ENCODE measurements at regions not wholly inside any gene's neighbourhood (a gene's known extent, or its start where the extent isn't known, plus 50 kb on each side); places are given as distances from the start of the nearest gene placed in this dataset.

DNA sequence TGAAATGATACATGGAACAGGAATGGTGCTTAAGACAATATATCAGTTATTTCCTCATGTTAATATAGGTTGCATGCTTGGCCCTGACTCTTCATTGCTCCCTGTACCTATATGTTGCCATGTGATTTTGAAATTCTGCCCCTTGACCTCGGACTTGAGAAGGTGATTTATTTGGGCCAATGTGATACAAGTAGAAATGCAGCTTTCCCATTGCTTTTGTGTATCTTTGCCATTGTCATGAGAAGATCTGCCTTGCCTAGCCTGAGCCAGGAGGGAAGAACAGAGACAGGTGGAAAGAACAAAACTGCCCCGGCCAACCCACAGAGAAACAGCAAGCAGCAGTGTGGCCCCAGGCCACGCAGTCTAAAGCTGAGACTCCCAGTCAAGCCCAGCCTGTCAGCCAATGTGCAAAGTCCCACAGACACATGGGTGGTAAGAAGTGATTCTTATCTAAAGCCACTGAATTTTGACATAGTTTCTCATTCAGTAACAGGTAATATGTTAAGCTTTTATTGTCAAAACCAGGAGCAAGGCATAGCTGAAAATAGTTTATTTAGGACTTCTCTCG lies 245.7 kb upstream of the RND3 start:
- DNase-seq (ENCODE audit: extremely low read depth, low read depth) = no peak

DNA sequence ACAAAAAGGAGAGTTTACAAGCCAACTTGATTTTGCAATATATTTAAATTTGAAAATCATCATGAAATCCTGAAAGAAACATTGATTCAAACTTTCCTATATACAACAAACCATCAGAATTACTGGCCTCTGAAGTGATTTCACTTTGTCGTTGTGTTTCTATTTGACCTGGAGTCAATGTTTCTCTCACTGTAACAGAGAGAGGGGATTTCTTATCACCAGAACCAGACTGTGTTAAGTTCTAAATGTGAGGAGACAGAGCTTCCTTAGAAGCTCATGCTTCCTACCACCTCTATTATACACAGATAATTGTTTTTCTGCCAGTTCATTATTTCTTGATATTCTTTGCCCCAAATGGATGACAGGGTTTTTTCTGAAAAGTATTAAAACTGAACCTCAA lies 245.0 kb upstream of the RND3 start:
- DNase-seq (ENCODE audit: extremely low read depth, low read depth) = no peak

DNA sequence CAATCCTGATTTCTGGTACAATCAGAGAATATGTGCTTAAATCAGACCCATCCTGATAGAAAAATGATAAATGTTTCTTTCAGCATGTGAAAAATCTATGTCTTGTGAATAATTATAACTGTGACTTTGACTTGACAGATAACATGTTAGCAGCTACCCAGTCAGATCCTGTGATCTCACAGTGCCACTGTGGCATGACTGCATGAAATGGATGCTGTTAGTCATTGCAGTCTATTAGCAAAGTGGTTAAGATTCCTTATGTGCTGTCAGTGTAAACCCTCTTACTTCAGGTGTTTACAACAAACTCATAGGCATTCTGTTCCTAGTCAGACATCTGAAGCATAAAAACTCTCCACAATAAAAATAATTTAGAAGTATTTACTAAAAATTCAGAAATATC lies 244.6 kb upstream of the RND3 start:
- no peak for DNase-seq (ENCODE audit: extremely low read depth, low read depth)

DNA sequence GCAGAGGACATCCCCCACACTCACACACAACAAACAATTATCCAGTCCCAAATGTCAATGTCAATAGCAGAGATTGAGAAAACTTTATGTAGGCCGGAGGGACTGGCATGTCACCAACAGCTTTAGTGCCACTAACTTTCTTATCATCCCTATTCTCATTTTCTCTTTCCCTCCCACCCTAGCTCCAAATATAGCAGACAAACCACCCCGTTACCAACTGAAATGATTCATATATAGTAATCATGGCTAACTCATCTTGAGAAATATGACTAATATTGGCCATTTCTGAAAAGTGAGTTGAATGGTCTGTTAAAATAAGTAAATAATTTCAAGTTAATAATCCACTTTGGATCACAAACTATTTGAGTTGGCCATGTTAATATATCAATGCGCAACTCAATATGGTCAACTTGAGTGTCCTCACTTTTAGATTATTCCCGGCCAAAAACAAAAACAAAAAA lies 242.1 kb upstream of the RND3 start:
- DNase-seq (ENCODE audit: extremely low read depth, low read depth) = no peak

DNA sequence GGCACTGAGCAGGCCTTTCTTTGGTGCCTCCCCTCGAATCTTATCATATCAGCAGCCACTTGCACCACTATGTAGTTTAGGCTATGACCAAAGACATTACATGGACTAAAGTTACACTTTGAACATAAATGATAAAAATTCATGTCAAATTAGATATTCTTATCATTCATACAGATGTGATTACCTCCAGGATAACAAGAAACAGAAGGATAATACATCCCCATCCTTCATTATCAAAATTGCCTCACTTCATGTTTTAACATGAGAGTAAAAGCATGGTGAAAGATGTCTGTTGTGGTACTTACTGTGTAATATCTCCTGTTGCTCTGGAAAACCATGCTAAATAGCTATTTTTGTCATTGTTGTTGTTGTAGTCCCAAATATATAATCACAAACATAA lies 230.8 kb upstream of the RND3 start:
- no peak for DNase-seq (ENCODE audit: extremely low read depth, low read depth)

DNA sequence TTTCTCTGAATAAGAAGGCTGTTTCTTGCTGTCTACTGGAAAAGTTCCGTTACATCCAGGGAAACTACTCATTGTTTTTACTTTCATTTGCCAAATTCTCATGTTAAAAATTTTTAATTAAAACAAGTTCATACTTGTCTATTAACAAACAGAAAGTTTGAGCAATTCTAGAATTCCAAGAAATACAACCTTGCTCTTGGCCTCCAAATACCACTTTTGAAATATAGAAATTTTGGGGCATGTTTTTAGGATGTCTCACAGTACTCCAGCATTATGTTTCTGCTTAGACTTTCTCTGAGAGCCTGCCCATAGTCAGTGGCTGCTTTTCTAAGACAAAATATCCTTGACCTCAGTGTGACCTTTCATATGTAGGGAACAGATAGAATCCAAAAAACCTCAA lies 228.7 kb upstream of the RND3 start:
- no peak for DNase-seq (ENCODE audit: extremely low read depth, low read depth)

DNA sequence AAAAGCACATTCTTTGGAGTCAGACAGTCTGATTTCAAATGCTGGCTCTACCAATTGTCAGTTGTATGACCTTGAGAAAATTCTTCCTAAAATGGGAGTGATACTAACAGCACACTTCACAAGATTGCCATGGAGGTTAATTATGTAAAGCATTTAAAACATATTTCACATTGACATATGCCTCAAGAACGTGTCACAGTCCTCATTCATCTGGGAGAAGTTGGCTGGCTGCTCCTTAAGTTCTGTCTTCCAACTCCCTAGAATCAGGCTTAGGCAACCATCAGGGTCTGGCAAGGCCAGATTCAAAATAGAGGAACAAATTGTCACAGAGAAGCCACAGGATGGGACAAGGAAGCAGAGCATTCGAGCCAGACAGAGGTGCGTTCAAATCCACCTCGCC lies 228.0 kb upstream of the RND3 start:
- no peak for DNase-seq (ENCODE audit: extremely low read depth, low read depth)

DNA sequence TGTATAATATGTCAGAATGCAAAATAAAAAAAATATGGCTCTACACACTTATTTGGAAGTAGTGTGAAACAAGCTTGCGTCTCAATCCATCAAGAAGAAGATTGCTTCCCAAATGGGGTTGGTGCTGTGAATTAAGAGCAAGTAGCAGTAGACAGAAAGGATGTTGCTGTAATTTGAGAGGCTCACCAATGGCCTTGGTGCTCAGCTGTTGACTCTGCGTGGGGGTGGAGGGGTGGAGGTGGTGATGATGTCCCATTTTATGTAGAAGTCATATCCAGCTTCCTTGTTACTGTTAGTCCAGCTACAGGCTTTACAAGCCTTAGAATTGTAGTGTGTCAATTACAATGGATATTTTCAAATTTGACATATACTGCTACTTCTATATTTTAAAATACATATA lies 223.4 kb upstream of the RND3 start:
- DNase-seq (ENCODE audit: extremely low read depth, low read depth) = no peak

DNA sequence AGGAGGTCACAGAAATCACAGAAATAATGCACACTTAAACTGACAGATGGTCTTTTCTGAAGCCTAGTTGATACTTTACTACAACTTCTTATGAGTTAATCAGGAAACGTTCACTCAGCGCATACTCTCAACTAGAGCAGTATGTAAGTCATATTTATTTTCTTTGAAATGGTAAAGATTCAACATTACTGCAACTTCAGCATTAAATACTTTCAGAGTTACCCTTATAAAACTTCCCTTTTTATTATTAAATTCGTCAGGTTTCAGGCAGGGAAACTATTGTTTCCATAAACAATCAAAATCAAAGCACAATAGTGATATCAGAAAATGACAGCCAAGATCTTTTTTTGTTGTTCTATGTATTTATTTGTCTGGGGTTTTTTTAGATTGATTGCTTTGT lies 222.6 kb upstream of the RND3 start:
- no peak for DNase-seq (ENCODE audit: extremely low read depth, low read depth)

DNA sequence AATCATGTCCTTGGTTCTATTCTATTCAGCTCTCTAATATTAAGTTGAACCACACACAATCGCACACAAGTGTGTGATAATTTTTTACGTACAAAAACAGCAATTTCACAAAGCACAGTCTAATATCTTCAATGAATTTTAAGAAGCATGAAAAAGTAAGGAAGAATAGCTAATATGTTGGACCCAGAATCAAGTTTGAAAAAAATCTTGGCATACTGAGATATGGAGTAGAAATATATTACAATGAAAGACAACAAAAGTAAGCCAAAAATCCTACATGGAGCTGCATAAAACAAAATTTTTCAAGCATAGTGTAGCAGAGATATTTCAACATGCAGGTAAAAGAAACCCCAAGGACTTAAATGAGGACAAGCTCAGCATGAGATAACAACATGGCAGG lies 219.1 kb upstream of the RND3 start:
- no peak for DNase-seq (ENCODE audit: extremely low read depth, low read depth)

DNA sequence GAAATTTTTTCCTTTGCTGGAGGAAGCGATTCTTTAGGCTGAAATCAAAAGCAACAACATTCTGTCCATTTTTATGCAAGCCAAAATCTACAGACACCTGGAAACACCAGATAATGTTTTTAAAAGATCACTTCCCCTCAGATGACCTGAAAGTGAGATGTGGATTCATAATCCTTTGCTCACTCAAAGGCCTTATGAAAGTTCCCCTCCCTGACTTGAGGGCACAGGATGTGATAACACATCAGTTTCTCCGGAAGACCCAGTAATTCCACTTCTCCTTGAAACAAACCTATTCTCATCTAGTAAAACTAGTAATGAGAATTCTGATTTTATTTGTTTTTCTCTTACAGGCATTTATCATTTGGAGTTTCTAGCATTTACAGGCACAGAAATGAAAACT lies 218.3 kb upstream of the RND3 start:
- DNase-seq (ENCODE audit: extremely low read depth, low read depth) = no peak

DNA sequence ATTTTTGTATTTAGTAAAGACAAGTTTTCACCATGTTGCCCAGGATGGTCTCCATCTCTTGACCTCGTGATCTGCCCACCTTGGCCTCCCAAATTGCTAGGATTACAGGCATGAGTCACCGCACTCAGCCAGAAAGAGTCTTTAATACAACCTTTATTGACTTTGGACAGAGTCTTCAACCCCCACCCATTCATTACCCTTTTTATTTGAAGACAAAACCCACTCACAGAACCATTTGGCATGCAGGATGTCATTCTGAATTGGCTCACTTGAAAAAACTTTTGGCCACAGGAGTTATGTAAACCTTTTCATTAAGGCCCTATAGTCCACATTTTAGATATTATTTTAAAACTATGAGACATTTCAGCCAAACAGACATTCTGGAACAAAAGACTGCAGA lies 217.9 kb upstream of the RND3 start:
- DNase-seq (ENCODE audit: extremely low read depth, low read depth) = no peak

DNA sequence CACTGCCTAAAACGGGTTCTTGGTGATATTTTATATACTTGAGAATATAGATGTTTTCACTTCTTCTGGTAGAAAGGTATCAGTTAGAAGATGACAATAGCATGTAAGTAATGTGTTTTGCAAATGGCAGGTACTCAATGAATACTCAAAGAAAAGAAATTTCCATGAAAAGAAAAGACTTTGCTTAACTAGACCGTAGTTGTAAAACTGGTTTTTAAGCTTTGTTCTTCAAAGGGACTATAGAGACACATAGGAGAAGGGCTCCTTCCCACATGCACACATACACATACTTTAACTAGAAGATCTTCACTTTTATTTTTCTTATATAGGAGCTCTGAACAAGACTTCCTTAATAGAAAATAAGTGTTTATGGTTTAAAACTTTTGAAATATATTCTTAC lies 215.3 kb upstream of the RND3 start:
- no peak for DNase-seq (ENCODE audit: extremely low read depth, low read depth)

DNA sequence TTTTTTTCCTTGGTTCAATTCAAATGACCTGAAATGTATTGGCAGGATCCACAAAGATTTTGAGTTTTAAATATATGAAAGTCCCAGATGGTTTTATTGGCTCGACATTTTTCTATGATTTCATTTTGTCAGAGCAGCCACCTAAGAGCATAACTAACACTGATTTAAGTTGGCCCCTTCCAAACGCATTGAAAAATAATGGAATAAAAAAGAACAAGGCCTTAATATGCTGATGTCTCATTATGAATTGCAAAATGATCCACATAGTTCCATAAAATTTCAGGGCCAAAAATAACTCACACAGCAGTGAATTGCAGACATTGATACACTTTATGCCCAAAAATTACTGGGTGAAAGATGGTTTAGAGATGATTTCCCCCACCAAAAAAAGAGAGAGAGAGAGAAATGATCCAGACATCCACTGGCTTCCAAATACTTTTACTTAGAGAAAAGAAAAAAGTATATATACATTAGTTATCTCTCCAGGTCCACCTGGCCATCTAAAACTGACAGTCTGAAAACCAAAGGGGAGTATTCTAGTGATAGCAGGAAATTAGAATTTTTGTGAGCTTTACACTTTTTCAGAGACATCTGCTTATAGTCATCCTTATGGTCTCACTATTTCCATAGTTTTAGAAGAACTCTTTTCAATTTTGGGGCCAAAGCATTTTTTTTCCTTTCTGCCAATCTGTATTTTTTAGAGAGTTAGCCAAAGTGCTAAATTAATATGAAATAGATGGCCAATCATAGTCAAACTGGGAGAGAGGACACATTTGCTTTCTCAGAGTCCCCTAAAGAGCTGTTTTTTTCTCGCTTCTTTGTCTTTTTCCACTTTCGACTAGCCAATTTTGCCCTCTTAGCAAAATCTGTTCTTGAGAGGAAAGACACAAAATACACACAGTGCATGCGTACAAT lies 213.5 kb upstream of the RND3 start:
- DNase-seq (ENCODE audit: extremely low read depth, low read depth) = no peak

DNA sequence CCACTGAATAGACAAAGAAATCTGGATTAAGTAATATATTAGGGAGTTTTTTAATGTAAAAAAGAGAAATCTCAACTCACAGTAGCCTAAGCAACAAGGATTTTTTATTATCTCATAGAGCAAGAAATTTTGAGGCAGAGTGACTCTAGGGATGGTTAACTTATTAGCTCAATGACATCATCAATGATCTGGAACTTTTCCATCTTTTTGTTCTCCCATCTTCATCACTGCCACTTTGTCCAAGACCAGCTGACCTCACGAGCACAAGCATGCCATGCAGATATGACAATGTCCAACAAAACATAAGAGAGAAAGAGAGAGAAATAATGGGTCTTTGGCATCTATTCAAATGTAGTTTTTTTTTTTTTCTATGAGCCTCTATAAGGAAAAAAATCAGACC lies 211.8 kb upstream of the RND3 start:
- no peak for DNase-seq (ENCODE audit: extremely low read depth, low read depth)

DNA sequence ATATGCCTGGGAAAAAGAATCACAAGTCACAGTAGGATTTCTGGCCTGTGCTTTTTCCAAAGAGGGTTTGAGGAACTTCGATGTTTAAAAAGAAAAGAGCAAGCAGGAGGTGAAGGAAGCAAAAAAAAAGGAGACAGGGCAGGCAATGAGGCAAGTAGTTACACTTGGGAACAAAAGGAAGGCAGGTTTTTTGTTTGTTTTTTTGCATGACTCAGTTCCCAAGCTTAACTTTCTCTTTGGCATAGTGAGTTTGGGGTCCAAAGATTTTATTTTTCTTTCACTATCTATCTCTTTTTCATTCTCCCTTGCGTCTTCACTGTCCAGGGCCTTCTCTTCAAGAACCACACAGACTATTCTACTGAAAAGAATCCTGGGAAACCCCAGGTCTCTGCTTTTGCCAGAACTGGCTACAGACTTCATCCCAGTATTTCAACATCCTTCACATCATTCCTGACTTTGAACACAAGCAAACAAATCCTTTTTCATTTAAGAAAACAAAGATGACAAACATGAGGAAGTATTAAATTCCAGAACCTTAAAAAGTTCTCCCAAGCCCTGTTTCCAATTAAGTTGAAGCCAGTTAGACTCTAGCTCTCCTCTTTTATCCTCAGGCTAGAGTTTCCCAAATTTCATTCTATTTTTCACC lies 210.7 kb upstream of the RND3 start:
- DNase-seq (ENCODE audit: extremely low read depth, low read depth) = no peak

DNA sequence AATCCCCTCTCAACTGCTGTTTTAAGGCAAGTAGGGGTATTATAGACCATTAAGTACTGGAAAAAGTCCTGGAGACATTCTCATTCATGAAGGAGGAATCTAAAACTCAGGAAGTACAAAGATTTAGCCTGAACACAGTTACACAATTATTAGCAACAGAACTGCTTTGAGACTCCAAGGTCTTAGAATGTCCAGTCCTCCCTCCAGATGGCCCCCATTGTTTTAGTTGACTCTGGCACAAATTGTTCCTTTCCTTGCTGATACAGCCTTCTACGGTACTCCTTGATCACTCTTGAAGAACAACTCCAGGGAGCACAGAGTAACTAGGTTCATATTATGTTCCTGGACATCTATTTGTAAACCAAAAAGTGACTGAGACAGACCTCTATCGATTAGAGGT lies 210.1 kb upstream of the RND3 start:
- DNase-seq (ENCODE audit: extremely low read depth, low read depth) = no peak

DNA sequence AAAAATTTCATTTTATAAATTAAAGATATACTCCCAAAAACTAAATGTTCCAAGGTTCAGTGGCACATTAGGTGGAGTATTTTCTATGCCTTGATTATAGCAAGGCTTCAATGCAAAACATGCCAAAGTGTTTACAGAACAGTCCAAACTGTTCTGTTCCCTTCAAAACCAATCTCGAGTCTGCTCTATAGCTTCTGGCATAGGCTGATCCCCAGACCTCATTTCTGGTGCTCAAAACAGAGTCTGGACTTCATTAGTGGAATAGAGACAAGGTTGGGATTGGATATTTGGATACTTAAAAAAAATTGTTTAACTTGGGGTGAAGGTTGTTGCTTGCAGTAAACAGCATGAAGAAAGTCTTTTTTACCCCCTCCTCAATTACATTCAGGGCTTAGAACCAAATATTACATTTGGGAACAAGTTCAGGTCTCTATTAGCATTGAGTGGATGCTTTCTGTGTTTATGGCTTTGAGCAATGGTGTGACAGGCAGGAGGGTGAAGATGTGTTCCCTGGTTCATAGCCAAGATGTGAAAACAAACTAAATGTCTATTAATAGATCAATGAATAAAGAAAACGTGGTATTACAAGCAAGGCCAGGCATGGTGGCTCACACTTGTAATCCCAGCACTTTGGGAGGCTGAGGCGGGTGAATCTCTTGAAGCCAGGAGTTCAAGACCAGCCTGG lies 208.1 kb upstream of the RND3 start:
- no peak for DNase-seq (ENCODE audit: extremely low read depth, low read depth)

DNA sequence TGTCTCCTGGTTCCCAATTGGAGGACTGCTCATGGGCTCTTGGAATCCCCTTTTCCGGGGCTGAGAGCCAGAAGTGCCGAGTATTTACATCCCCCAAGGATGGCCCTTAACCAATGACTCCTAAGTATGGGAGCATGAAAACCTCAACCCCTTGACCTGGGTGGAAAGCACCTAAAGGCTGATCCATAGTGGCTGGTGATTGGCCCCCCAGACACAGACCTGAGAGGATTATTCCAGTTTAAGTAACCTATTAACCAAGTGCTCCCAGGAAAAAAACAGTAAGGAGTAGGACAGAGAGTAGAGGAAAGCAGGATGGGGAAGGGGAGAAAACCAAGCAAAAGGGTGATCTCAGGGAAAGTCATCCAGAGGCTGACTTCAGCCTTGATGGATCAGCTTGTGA lies 206.1 kb upstream of the RND3 start:
- no peak for DNase-seq (ENCODE audit: extremely low read depth, low read depth)

DNA sequence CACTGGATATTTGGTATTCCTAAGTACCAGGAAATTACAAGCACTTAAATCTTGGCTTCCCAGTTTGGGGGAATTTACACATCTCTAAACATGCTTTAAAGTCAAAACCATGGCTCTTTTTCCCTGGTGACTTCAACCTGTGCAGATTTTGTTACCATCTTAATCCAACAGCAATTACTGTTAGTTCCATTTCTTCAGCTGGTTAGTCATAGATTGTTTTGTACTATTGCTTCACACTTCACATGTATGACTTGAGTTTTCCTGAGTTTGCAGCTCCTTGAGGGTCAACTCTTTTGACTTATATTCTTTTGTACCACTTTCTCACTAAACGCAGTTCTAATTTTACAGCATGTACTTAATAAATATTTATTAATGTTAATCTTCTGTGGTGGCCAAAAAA lies 203.4 kb upstream of the RND3 start:
- DNase-seq (ENCODE audit: extremely low read depth, low read depth) = no peak

DNA sequence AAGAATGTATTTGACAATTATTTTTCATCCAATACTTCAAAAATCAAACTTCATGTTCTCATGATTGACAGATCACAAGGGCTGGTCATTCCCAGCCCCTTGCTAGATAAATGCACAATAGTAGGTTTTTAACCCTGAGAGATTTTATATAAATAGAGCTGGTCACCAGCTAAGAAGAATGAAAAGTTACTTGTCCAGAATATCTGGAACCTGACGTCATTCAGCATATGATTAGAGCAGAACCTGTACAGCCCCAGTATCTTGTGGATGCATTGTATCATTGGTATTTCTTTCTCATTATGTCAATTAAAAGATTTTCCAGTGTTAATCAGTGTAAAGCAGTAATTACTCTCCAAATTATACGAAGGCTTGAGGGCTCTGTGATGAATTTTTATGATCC lies 202.8 kb upstream of the RND3 start:
- DNase-seq (ENCODE audit: extremely low read depth, low read depth) = no peak
